Astrocyte of the spinal cord (primary cell): ENCODE measurements at regions not wholly inside any gene's neighbourhood (a gene's known extent, or its start where the extent isn't known, plus 50 kb on each side); places are given as distances from the start of the nearest gene placed in this dataset.

Source experiments
- DNase-seq: peaks from one replicate; pipeline ENCODE4 v3.0.0; 2011; ENCODE audit warnings: low read depth, low spot score
- H3K4me3 ChIP-seq: 2 replicates; pipeline ENCODE4 v1.5.1; 2011; ENCODE audit warnings: low read depth, mild to moderate bottlenecking, low read length, moderate library complexity
- in situ Hi-C: cut with HindIII; loops from 2 replicates; pipeline ENCODE4 v1.10.0; 2017; ENCODE audit warnings: low sequenced_read_pairs
- TF ChIP-seq, protein P1 (sequence below): IDR thresholded peaks from 2 replicates; pipeline ENCODE4 v1.5.1; 2012; ENCODE audit warnings: low read depth, mild to moderate bottlenecking, low read length, inconsistent platforms

DNA sequence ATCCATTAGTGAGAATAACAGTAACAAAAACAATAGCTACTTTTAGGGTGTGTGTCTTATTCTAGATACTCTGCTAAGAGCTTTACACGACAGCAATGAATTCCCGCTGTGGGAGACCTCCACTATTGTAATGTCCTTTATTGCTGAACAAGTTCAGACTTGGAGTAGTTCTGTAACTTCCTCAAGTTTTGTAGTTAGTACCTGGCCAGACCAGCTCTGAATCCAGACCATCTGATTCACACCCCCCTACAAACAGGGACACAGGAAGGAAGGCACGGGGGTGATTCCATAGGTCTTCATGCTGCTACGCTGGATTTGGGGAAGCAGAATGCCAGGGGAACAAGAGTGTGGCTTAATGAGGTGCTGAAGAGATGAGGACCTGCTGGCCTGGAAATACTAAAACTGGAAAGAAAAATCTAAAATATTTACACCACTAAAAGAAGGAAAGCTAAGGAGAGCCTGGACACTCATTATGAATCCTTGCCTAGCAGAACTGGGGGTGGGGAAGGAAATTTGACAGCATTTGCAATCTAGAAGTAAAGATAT is 194.6 kb upstream of the TMEM72 start:
- TF ChIP-seq, protein P1, sequence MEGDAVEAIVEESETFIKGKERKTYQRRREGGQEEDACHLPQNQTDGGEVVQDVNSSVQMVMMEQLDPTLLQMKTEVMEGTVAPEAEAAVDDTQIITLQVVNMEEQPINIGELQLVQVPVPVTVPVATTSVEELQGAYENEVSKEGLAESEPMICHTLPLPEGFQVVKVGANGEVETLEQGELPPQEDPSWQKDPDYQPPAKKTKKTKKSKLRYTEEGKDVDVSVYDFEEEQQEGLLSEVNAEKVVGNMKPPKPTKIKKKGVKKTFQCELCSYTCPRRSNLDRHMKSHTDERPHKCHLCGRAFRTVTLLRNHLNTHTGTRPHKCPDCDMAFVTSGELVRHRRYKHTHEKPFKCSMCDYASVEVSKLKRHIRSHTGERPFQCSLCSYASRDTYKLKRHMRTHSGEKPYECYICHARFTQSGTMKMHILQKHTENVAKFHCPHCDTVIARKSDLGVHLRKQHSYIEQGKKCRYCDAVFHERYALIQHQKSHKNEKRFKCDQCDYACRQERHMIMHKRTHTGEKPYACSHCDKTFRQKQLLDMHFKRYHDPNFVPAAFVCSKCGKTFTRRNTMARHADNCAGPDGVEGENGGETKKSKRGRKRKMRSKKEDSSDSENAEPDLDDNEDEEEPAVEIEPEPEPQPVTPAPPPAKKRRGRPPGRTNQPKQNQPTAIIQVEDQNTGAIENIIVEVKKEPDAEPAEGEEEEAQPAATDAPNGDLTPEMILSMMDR = no peak
- in situ Hi-C loops = no loop called here
- DNase-seq = no peak
- H3K4me3 ChIP-seq = no peak overlapping the region

DNA sequence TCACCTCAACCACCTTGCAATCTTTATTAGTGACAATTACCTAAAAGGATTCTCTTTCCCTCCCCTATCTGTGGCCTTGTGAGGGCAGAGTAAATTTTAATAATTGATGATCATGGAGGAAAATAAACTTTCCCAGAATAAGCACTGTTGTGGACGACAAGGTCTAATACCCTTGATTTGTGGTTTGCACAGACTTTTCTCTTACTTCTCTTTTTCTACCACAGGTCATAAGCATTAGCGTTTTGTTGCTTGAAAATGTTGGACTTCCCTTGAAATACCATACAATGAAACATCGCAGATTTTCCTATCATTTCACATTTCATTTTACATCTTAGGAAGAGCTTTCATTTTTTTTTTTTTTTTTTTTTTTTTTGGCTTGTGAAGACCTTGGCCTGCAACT is 188.1 kb upstream of the TMEM72 start:
- no peak for DNase-seq
- in situ Hi-C loops = no loop called here
- TF ChIP-seq, protein P1 = no peak
- no peak overlapping the region for H3K4me3 ChIP-seq

DNA sequence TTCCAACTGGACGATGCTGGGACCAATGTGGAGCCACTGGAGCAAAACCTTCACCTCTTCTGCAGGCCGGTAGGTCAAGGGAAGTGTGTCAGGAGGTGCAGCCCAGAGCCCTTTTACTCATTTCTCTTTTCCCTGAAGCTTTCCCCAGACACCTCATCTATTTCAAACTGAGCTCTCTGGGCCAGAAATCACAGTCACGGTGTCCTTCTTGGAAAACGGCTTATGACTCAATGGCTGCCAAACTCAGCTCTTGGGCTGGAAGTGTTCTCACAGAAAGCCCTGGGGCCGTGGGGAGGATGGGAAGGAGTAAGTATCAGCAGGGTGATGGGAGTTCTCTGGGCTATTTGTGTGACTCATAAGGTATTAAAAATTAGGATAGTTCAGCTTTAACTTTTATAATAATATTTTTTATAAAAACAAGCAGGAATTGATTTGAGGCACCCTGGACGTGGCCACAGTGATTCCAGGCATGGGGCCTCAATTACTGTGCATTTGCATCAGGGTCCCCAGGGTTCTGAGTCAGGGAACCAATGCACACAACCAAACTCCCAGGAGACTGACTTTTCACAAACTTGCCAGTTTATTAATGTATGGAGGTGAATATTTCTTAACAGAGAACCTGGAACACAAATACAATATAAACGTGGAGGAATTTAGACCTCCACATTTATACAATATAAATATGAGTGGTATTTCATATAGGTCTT is 187.4 kb upstream of the TMEM72 start:
- DNase-seq = peak; percentile 66
- H3K4me3 ChIP-seq = no peak overlapping the region
- in situ Hi-C loops = no loop called here
- TF ChIP-seq, protein P1 = no peak

DNA sequence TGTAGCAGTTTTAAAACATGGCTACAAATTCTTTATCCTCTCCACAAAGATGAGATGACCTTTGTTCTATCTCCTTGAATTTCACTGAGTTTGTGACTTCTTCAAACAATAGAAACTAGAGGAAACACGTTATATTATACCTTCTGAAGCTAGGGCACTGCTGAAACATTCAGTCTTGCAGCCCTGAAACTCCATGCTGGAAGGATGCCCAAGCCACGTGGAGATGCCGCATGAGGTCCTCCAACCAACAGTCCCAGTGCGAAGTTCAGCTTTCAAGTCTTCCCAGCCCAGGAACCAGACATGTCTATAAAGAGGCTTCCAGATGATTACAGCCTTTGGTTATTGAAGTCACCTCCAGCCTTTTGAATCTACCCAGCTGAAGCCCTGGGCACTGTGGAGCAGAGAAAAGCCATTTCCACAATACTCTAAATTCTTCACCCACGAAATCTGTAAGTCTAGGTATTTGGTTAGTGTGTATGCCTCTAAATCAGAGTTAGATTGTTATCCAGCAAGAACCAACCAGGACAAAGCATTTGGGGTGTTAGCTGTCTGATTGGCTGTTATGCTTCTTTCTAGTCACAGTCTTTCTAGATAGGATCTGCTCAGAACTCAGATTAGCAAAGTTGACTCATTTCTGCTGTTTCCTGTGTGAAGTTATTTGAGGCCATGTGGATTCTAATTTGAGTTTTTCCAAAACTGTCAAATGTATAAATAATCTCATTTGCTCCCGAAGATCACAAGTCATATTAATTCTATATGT is 186.5 kb upstream of the TMEM72 start:
- DNase-seq = peak; percentile 54
- in situ Hi-C loops = no loop called here

DNA sequence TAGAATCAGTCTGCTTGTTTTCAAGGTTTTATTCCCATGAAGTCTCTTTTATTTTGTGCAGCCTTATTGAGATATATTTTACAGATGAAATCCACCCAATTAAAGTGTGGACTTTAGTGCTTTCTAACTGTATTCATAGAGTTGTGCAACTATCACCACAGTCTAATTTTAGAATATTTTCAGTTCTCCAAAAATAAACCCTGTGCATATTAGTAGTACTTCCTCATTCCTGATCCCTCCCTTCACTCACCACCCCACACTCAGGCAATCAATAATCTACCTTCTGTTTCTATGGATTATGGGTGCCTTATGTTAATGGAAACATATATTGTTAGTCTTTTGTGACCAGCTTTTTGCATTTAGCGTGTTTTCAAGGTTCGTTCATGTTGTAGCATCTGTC is 185.7 kb upstream of the TMEM72 start:
- no peak for DNase-seq
- H3K4me3 ChIP-seq = no peak overlapping the region
- TF ChIP-seq, protein P1 = no peak
- in situ Hi-C loops = no loop called here

More for the DNA sequence above, 186.5 kb upstream of the TMEM72 start:
- no peak overlapping the region for H3K4me3 ChIP-seq
- TF ChIP-seq, protein P1 = no peak

DNA sequence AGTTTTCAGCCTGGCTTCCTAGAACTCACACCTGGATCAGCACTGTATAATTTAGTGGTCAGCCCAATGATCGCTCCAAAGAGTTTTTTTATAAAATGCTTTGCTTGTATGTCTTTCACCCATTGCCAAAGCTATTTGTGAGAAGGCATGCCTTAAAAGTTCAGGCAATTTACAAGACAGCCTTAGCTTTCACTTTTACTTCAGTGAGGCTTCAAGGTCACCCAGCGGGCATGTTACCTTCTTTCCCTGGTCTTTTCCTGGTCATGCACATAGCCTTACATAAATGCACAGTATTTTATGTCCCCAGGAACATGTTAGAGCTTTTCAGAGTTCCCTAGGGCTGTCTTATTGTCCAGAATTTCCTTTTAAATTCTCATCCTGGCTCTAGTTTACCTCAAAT is 179.9 kb upstream of the TMEM72 start:
- in situ Hi-C loops = no loop called here
- no peak overlapping the region for H3K4me3 ChIP-seq
- TF ChIP-seq, protein P1 = no peak
- DNase-seq = no peak
